H1 (cell line): ENCODE measurements at regions not wholly inside any gene's neighbourhood (a gene's known extent, or its start where the extent isn't known, plus 50 kb on each side); places are given as distances from the start of the nearest gene placed in this dataset.

Experiments
- CTCF ChIA-PET: fragments of 300-600 bp; sonication (Branson Sonifier 250); formaldehyde crosslinking; loops from one replicate; lab custom pipeline; 2021; ENCODE audit not compliant: partially characterized antibody; lab: Charles Lee
- POLR2A ChIA-PET: fragments of 300-600 bp; sonication (Branson Sonifier 250); formaldehyde crosslinking; loops from one replicate; lab custom pipeline; 2021; ENCODE audit warnings: inconsistent platforms; ENCODE audit not compliant: partially characterized antibody; lab: Charles Lee
- DNase-seq, 2 experiments: peaks; one replicate each; pipeline versions ENCODE4 v3.0.0 to v3.0.0-alpha.2; 2010 to 2022; ENCODE audit warnings: low spot score in 2 of 2, low read depth in 1 of 2, mixed read lengths in 1 of 2
- FAIRE-seq: peaks from 2 replicates; lab custom pipeline; 2011; peaks lifted over from hg19 to GRCh38; lab: Jason Lieb, UNC
- H2AFZ ChIP-seq: 2 replicates; pipeline ENCODE4 v1.8.1; 2012; ENCODE audit warnings: low read length, inconsistent platforms
- H2AK5ac ChIP-seq: 2 replicates; pipeline ENCODE4 v1.6.1; 2013; ENCODE audit warnings: low read depth, low read length
- H2BK120ac ChIP-seq: replicated peaks from 2 replicates; pipeline ENCODE3; 2013; ENCODE audit warnings: low read depth, low read length, inconsistent platforms
- H2BK12ac ChIP-seq: 2 replicates; pipeline ENCODE4 v1.6.1; 2013; ENCODE audit warnings: low read depth, low read length
- H2BK15ac ChIP-seq: 2 replicates; pipeline ENCODE4 v1.6.1; 2013; ENCODE audit warnings: low read length
- H2BK20ac ChIP-seq: 2 replicates; pipeline ENCODE4 v1.6.1; 2013; ENCODE audit warnings: low read length
- H2BK5ac ChIP-seq: 2 replicates; pipeline ENCODE4 v1.6.1; 2013; ENCODE audit warnings: low read depth, low read length
- H3K14ac ChIP-seq: 2 replicates; pipeline ENCODE4 v1.6.1; 2013; ENCODE audit warnings: inconsistent platforms; ENCODE audit not compliant: insufficient read length
- H3K18ac ChIP-seq: 2 replicates; pipeline ENCODE4 v1.6.1; 2013; ENCODE audit warnings: low read length; ENCODE audit errors: extremely low read depth
- H3K23ac ChIP-seq: 2 replicates; pipeline ENCODE4 v1.6.1; 2013; ENCODE audit warnings: inconsistent platforms; ENCODE audit not compliant: insufficient read length
- H3K23me2 ChIP-seq: 2 replicates; pipeline ENCODE4 v1.6.1; 2013; ENCODE audit warnings: low read depth, low read length
- H3K27ac ChIP-seq: 2 replicates; pipeline ENCODE4 v1.6.1; 2011; ENCODE audit warnings: low read depth, low read length, inconsistent platforms
- H3K27me3 ChIP-seq, 4 experiments: replicated peaks in 1 of 4; 1 replicate in 1 of 4; 2 replicates in 3 of 4; pipeline versions ENCODE4 v1.6.1 to v1.8.1; 2011 to 2013; ENCODE audit warnings: low read length in 3 of 4, mild to moderate bottlenecking in 3 of 4, inconsistent platforms in 2 of 4, mixed read lengths in 2 of 4, moderate library complexity in 1 of 4; ENCODE audit not compliant: control insufficient read depth in 3 of 4, insufficient read depth in 3 of 4; ENCODE audit errors: extremely low read depth in 1 of 4
- H3K36me3 ChIP-seq, 4 experiments: 2 replicates each; pipeline versions ENCODE4 v1.6.1 to v1.8.1; 2011 to 2013; ENCODE audit warnings: mild to moderate bottlenecking in 4 of 4, low read length in 3 of 4, moderate library complexity in 2 of 4, control low read depth in 1 of 4, inconsistent platforms in 1 of 4; ENCODE audit not compliant: insufficient read depth in 4 of 4, control insufficient read depth in 2 of 4
- H3K4ac ChIP-seq: replicated peaks from 2 replicates; pipeline ENCODE3; 2013; ENCODE audit warnings: low read length, low read depth, mixed read lengths, inconsistent platforms; ENCODE audit not compliant: insufficient read length
- H3K4me1 ChIP-seq, 4 experiments: replicated peaks in 1 of 4; 1 replicate in 1 of 4; 2 replicates in 3 of 4; pipeline versions ENCODE4 v1.6.1 to v1.8.1; 2011 to 2013; ENCODE audit warnings: low read length in 3 of 4, inconsistent platforms in 2 of 4, mixed read lengths in 1 of 4; ENCODE audit not compliant: insufficient read depth in 4 of 4, control insufficient read depth in 3 of 4
- H3K4me2 ChIP-seq, 2 experiments: 2 replicates each; pipeline versions ENCODE4 v1.6.1 to v1.8.1; 2011 to 2013; ENCODE audit warnings: low read depth in 2 of 2, low read length in 2 of 2, control low read depth in 1 of 2, inconsistent platforms in 1 of 2, mild to moderate bottlenecking in 1 of 2; ENCODE audit not compliant: insufficient read depth in 1 of 2
- H3K4me3 ChIP-seq, 4 experiments: fragments of 200-600, 300-600 bp in 1 of 4; sonication (generic), shearing (Covaris generic), sonication (Bioruptor Twin) in 1 of 4; 2 replicates each; pipeline versions ENCODE4 v1.5.1 to v1.8.1; 2011 to 2016; ENCODE audit warnings: low read length in 4 of 4, low read depth in 3 of 4, control low read depth in 2 of 4, inconsistent platforms in 2 of 4, mild to moderate bottlenecking in 2 of 4, mixed read lengths in 1 of 4, moderate library complexity in 1 of 4; ENCODE audit not compliant: insufficient read depth in 2 of 4; ENCODE audit errors: extremely low read depth in 1 of 4
- H3K56ac ChIP-seq: replicated peaks from 2 replicates; pipeline ENCODE3; 2013; ENCODE audit warnings: low read depth, mild to moderate bottlenecking, mixed read lengths, low read length, inconsistent platforms; ENCODE audit not compliant: insufficient read length
- H3K79me1 ChIP-seq: 2 replicates; pipeline ENCODE4 v1.6.1; 2013; ENCODE audit warnings: low read depth, low read length, control low read depth
- H3K79me2 ChIP-seq, 2 experiments: 2 replicates each; pipeline versions ENCODE4 v1.6.1 to v1.8.1; 2012 to 2013; ENCODE audit warnings: low read length in 2 of 2, mild to moderate bottlenecking in 2 of 2, inconsistent platforms in 1 of 2; ENCODE audit not compliant: insufficient read depth in 2 of 2, control insufficient read depth in 1 of 2
- H3K9ac ChIP-seq, 4 experiments: replicated peaks in 1 of 4; 1 replicate in 1 of 4; 2 replicates in 3 of 4; pipeline versions ENCODE4 v1.6.1 to v1.8.1; 2011 to 2013; ENCODE audit warnings: low read depth in 3 of 4, low read length in 3 of 4, control low read depth in 2 of 4, mild to moderate bottlenecking in 2 of 4, moderate library complexity in 2 of 4, inconsistent platforms in 1 of 4; ENCODE audit errors: extremely low read depth in 1 of 4
- H3K9me3 ChIP-seq, 2 experiments: 2 replicates each; pipeline versions ENCODE4 v1.6.1 to v1.8.1; 2012 to 2013; ENCODE audit warnings: mild to moderate bottlenecking in 2 of 2, moderate library complexity in 2 of 2, control low read depth in 1 of 2, inconsistent platforms in 1 of 2, low read depth in 1 of 2, low read length in 1 of 2, mixed read lengths in 1 of 2; ENCODE audit not compliant: insufficient read depth in 2 of 2
- H4K20me1 ChIP-seq, 2 experiments: replicated peaks in 1 of 2; 2 replicates each; pipeline versions ENCODE3 to v1.8.1; 2011 to 2013; ENCODE audit warnings: inconsistent platforms in 2 of 2, low read length in 2 of 2, mild to moderate bottlenecking in 1 of 2; ENCODE audit not compliant: insufficient read depth in 2 of 2, control insufficient read depth in 1 of 2
- H4K5ac ChIP-seq: 2 replicates; pipeline ENCODE4 v1.6.1; 2013; ENCODE audit warnings: low read length, low read depth, mixed read lengths, inconsistent platforms; ENCODE audit not compliant: insufficient read length
- H4K8ac ChIP-seq: 2 replicates; pipeline ENCODE4 v1.8.0; 2013; ENCODE audit warnings: mild to moderate bottlenecking, moderate library complexity, low read length, inconsistent platforms; ENCODE audit not compliant: insufficient read depth; ENCODE audit errors: extremely low read depth
- H4K91ac ChIP-seq: replicated peaks from 2 replicates; pipeline ENCODE3; 2013; ENCODE audit warnings: low read length, mixed read lengths, inconsistent platforms; ENCODE audit not compliant: insufficient read length
- CHD2 ChIP-seq: IDR thresholded peaks from 2 replicates; pipeline ENCODE4 v1.6.1; 2012; ENCODE audit warnings: low read length, improper control_type of control experiment
- CREB1 ChIP-seq: IDR thresholded peaks from 2 replicates; pipeline ENCODE4 v1.6.1; 2012; ENCODE audit warnings: inconsistent platforms
- SRF ChIP-seq: IDR thresholded peaks from 2 replicates; pipeline ENCODE4 v1.6.1; 2011; ENCODE audit warnings: mild to moderate bottlenecking, low read depth, low read length, moderate library complexity
- SUZ12 ChIP-seq: fragments of 200-600 bp; sonication (generic); IDR thresholded peaks from 2 replicates; pipeline ENCODE4 v1.6.1; 2012; ENCODE audit warnings: mild to moderate bottlenecking, inconsistent platforms, low read length, moderate library complexity, mixed read lengths
- ZNF274 ChIP-seq: IDR thresholded peaks from 2 replicates; pipeline ENCODE4 v1.7.0; 2012; ENCODE audit warnings: low read length, borderline replicate concordance; ENCODE audit errors: extremely low read depth
- WGBS, 2 experiments: shearing (Covaris generic) in 1 of 2; methylation state at CpG; one replicate each; pipeline versions ENCODE4 v1.1.6 to v1.1.7; 2013 to 2015; ENCODE audit warnings: low lambda C conversion rate in 2 of 2, mixed read lengths in 2 of 2, inconsistent platforms in 1 of 2, low coverage in 1 of 2, missing lambda C conversion rate in 1 of 2; ENCODE audit not compliant: insufficient replicate concordance in 2 of 2, insufficient coverage in 1 of 2, insufficient read length in 1 of 2; ENCODE audit errors: extremely low coverage in 1 of 2, missing lambda C conversion rate in 1 of 2; 5-methylcytosine and 5-hydroxymethylcytosine counted together

GRCh38 chr20:7411075-7411474 is 529.2 kb downstream of the HAO1 start:
- TF ChIP-seq CHD2 (no peak), SRF (no peak), SUZ12 (no peak), CREB1 (no peak), ZNF274 (no peak)
- FAIRE-seq: no peak
- DNase-seq: no peak

More at GRCh38 chr20:7411075-7411474, 529.2 kb downstream of the HAO1 start:
- Histone ChIP-seq H3K4me3 (no peak overlapping the region), H3K9ac (no peak overlapping the region), H3K79me2 (no peaks in the 10 kb centered on the region), H4K20me1 (no peaks in the 10 kb centered on the region), H2BK5ac (no peak overlapping the region), H2BK15ac (no peak overlapping the region), H3K4me1 (no peaks in the 10 kb centered on the region), H2BK20ac (no peak overlapping the region), H2BK120ac (no peak overlapping the region), H3K23ac (no peak overlapping the region), H4K5ac (no peak overlapping the region), H3K79me1 (no peaks in the 10 kb centered on the region), H4K91ac (no peak overlapping the region), H3K36me3 (no peaks in the 10 kb centered on the region), H3K27ac (no peak overlapping the region), H3K27me3 (no peaks in the 10 kb centered on the region), H2AK5ac (no peak overlapping the region), H3K14ac (no peak overlapping the region), H3K18ac (no peak overlapping the region), H3K23me2 (no peaks in the 10 kb centered on the region), H3K9me3 (no peaks in the 10 kb centered on the region), H3K4me2 (no peak overlapping the region), H3K56ac (no peak overlapping the region), H4K8ac (no peak overlapping the region), H2AFZ (peak overlapping the region; percentile 5; the same call in 1 of the 2 replicates), H3K4ac (no peak overlapping the region), H2BK12ac (no peak overlapping the region)
- POLR2A ChIA-PET: no interaction called here
- 85% methylated on average over 5 of the region's 5 CpGs; no CpG with 5 or more reads in 1 of the 2 experiments for WGBS, 2 experiments
- CTCF ChIA-PET: no interaction called here
